HG03457 (cell line): ENCODE measurements at regions not wholly inside any gene's neighbourhood (a gene's known extent, or its start where the extent isn't known, plus 50 kb on each side); places are given as distances from the start of the nearest gene placed in this dataset.
"Not testable (repeated sequence)": the region's sequence is repeated elsewhere in the genome, so short reads cannot be mapped to it uniquely, and the experiment has no call there.

Experiments
- ATAC-seq: cut with Tn5 transposase; IDR thresholded peaks from one replicate; pipeline ENCODE4 v1.9.1; 2021; ENCODE audit warnings: moderate number of reproducible peaks; ENCODE audit not compliant: unreplicated experiment

DNA sequence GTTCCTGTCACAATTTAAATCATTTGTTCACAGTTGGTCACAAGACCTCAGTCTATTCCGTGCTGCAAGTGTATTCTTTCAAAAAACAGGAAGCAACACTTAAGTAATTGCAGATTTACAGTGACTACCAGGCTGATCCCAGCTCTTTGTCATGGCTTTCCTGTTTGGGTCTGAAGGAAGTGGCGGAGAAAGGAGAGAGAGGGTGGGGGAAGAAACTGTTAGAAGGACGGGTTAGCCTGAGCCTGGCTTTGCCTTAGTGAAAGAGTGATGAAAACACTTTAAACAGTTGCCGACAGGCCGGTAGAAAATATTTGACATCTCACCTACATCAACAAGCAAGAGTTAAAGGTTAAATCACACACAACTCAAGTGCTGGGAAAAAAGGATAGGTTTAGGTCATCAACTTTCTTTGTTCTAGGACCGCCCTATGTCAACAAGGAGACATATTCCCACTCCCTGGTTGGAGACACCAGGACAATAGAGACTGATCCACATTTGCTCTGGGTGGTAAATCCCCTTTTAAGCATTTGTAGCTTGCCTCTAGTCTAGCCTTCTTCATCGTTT lies 102.2 kb upstream of the DAB2 start:
- no peak for ATAC-seq

DNA sequence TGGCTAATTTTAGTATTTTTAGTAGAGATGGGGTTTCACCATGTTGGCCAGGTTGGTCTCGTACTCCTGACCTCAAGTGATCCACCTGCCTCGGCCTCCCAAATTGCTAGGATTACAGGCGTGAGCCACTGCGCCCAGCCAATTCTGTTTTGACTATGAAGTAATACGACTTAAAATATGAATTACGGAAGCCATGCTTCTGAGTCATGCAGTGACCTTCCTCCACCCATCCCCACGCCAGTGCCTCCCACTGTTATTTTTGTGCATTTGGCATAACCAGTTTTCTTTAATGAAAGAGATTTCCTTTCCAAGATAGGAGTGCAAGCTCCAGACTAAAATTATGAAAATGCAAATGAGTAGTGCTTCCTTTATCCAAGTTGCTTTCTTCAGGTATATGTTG lies 101.0 kb upstream of the DAB2 start:
- ATAC-seq, result not testable (repeated sequence)

DNA sequence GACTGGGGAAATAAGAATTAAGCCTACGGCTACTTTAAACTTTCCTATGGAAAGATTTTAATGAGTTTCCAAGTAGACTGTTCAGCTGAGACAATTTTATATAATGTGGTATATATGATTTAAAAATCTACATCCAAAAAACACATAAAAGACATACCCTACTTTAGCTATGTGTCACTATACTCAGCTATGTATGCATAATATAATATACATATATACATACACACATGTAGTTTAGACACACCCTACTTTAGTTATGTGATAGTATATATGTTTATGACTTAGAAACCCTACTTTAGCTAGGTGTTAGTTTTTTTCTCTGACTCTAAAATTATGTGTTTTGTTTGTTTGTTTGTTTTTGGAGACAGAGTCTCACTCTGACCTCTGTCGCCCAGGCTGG lies 100.5 kb upstream of the DAB2 start:
- no peak for ATAC-seq

DNA sequence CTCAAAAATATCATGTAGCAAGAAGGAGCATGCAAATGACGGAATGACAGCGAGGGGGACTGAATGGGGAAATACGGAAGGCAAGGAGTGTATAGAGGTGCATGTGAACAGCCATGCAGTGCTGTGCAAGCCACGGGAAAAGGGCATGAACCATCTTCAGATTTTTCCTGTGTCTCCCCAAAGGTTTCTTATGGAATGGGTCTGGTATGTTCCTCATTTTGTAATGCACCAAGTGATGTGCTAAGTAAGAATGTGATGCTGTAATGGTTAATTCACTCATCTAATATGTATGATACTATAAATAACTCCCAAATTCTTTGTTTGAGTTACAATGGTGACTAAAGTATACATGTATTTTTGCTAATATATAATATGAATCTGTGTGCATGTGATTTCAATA lies 99.0 kb upstream of the DAB2 start:
- ATAC-seq, result no peak

DNA sequence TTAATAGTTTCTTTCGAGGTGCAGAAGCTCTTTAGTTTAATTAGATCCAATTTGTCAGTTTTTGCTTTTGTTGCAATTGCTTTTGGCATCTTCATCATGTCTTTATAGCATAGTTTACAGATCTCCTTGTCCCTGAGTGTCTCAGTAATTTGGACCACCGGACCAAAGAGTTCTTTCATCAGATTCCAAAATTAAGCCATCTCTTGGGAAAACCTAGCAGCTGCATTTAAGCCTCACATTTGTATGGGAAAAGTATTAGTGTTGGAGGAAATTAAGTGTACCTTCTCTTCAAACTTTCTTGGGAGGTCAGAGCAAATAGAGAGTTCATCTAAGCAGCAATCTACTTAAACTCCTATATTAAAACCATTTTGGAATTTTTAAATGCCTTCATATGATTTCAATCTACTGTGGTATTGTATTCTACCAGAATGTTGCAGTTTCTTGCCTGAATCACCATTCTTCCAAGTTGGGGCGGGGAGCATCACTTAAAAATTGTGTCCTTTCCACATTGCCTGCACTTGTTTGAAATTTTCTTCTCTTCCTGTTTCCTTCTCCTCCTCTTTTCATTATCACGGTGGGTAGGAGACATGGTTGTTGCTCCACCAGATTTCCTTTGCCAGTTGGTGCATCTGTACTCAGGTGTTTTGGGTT lies 97.3 kb upstream of the DAB2 start:
- no peak for ATAC-seq

DNA sequence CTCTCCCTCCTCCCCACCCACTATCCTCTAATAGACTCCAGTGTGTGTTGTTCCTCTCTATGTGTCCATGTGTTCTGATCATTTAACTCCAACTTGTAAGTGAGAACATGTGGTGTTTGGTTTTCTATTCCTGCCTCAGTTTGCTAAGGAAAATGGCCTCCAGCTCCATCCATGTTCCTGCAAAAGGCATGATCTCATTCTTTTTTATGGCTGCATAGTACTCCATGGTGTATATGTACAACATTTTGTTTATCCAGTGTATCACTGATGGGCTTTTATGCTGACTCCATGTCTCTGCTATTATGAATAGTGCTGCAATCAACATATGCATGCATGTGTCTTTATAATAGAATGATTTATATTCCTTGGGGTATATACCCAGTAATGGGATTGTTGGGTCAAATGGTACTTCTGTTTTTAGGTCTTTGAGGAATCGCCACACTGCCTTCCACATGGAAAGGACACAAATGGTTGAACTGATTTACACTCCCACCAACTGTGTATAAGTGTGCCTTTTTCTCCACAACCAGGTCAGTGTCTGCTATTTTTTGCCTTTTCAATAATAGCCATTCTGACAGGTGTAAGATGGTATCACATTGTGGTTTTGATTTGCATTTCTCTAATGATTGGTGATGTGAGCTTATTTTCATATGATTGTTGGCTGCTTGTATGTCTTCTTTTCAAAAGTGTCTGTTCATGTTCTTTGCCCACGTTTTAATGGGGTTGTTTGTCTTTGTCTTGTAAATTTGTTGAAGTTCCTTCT lies 96.5 kb upstream of the DAB2 start:
- no peak for ATAC-seq

DNA sequence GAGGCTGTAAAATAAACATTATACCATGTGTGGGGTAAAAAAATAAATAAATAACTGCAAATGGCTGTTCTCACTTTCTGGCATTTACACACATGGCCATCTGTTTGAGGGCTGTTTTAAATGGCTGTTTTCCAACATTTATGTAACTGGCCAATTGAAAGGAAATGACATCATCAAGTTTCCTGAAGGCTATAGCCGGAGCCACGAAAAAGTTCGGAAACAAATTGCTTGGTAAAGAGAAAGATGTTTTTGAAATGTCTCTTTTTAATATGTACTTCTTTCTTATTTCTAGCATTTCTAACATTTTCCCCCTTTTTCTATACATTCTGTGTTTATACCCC lies 95.4 kb upstream of the DAB2 start:
- ATAC-seq, result no peak

DNA sequence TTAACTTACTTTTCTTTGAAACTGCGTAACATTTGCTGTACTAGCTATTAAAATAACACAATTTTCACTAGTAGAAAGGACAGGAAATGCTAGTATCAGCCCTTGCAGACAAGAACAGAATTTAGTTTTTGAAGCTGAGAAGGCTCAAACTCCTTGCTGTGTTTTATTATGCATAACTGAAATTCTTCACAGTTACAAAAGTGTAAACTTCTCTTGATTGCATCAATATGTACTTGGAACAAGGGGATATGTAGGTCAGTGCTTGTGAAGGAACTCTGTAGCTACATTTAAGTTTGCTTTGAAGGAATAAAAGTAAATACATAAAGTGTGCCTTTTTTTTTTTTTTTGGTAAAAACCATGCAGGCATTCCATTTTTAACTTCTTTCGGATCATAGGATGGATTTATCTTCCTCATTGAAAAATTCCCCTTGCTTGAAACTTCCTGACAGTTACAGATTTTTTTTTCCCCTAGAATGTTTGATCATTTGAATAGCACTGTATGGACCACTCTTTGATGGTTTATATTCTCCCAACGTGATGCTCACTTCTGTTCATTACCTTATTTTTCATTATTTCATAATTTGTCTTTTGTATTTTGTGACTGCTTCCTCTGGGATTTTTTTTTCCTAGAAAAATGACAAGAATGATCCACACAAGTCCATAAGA lies 94.9 kb upstream of the DAB2 start:
- ATAC-seq, result no peak

DNA sequence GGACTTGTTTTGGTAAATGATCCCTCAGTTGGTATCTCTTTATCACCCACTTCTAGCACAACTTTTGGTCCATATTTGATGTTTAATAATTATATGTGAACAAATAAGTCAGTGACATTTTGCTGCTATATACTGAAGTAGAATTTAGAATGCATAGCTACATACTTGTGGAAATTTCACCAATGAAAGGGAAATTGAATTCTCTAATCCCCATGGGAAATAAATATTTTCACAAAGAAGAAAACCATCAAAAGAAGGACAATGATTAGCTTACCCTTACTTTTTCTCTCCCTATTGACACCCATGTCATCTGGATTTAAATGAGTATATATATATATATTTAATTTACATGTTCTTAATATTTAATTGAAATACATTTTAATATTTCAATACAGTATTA lies 94.3 kb upstream of the DAB2 start:
- ATAC-seq, result no peak

DNA sequence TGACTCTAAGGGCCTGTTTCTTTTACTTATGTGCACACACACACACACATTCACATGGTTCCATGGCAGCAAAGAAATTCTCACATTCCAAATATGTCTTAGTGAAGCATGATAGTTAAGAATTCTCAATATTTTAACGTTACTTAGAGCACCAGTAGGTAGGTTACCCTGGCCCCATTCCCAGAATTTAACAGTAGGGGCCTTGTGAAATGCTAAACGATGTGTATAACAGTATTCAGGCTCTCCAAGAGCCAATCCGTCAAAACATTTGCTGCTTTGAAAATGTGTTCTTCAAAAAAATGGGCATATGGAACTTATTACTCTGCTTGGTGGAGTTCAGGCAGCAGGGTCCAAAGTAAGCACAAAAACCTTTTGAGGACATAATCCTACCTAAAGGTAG lies 93.7 kb upstream of the DAB2 start:
- no peak for ATAC-seq

DNA sequence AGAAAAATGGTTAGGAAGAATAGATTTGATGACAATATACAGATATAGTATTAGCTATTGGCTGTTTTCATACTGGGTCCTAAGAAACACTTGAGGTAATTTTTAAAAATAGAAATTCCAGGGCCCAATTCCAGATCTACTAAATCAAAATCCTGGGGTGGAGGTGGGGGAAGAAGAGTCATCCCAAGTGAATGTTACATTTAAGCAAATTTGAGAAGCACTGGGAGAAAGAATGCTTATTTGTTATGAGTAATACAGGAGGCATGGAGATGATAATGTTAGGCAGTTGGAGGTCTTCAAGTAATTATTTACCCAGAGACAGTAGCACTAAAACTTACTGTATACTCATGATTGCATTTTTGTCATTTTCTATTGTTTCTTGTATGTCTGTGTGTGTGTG lies 93.0 kb upstream of the DAB2 start:
- no peak for ATAC-seq

DNA sequence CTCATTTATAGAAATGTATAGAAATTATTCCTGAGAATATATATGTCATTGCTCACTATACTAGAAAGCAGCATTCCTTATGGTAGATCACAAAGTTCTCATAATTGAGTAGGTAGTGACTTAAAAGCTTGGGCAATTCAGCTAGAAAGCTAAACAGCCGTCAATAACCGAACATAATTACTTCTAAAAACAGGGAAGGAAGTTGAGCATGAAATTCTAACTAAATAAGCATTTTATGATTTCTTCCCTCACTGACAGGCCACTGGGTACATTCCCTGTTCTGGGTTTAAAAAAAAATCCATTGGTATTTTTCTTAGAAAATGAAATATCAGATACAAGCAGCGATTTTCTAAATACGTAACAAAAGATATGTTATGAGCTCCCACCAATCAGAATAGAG lies 91.1 kb upstream of the DAB2 start:
- ATAC-seq, result no peak

DNA sequence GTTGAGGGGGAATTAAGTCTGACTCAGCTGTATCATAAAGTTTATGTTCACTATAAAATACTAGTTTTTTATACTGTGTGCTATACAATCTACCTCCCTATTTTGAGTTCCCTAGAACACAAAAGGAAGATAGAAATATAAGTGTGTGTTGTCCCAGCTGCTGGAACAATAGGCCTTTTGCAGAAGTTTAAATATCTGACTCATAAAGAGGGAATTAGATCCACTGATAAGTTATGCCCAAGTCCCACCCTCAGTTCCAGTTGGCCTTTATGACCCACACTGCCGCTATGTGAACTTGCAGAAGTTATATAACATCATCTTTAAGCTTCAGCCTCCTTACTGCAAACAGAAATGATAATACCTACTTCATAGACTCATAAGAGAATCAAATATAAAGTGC lies 88.5 kb upstream of the DAB2 start:
- no peak for ATAC-seq

DNA sequence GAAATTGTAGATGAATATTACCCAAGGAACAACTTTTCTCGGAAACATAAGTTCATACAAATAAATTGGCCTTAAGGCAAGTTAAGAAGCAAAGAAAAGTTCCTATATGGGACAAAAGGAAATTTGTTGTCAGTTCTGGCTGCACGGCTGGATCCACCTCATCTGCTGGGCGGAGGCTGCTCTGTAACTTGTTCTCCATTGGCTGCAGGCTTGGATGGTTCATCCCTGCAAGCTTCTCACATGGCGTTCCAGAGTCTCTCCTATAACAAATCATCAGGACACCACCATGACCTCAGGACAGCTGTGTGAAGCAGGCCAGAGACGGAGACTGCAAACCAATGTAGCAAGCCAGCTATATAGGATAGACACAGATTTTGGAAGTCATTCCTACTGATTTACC lies 81.4 kb upstream of the DAB2 start:
- no peak for ATAC-seq

DNA sequence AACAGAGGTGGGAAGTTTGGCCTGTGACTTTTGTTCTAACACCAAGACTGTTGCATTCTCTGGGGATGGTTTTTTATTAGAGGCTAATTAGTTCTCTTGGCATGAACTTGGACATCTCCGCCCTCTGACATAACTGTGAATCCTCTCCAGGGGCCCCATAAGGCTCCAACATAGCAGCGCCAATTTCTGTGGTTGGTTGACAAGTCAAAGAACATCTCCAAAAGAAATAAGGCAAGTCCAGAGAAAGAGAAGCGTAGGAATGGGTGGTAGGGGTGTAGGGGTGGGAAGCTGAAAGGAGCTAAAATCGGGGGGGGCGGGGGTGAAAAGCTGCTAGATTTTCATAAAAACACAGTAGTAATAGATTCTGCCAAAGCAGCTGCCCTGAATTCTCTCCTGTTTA lies 81.0 kb upstream of the DAB2 start:
- ATAC-seq, result no peak

DNA sequence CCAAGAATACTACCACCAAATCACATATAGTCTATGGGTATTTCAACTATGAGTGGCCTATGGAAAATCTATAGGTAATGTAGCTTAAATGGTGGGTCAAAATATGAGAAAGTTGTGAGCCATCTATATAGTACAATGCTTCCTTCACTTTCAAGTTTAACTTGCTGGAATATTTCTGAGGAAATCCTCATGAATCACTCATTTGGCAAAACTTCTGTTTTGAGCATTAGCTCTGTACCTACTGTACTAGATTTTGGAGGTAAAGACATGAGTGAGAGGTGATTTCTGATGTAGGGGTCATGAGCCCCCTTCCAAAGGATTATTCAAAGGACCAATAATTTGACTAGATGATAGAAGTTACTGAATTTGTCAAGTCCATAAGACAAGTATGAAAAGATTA lies 80.6 kb upstream of the DAB2 start:
- ATAC-seq, result no peak

DNA sequence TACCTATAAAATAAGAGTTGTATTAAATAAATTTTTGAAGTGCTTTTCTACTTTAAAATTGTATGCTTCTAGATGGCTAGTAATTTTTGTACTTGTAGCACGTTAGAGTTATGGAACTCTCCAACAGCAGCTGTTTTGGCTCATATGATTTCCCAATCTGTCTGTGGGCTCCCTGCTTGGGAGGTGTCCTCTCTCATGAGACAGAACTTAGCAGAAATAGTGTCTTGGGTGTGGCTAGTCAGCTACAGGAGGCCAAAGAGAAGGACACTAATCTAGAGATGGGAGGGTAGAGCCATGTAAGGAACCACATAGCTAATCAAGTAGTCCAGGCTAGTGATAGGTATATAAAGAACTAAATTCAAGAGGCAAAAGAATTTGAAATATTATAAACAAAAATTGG lies 78.4 kb upstream of the DAB2 start:
- no peak for ATAC-seq

DNA sequence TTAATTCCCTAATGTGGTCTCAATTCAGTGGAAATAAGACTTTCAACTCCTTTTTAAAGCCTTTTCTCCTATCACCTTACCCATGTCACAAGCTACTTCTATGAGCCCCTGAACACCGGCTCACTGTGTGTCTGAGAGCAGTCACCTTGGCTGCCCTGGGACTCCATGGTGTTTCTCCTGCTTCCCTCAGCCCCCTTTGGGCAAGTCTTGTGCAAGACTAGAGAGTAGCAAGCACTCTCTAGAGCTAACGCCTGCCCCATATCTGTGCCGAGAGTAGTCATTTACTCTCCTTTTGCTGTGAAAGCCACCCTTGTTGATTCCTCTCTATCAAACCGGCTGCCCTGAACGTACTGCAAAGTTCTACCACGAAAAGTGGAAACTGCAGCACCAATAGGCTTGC lies 77.9 kb upstream of the DAB2 start:
- no peak for ATAC-seq

DNA sequence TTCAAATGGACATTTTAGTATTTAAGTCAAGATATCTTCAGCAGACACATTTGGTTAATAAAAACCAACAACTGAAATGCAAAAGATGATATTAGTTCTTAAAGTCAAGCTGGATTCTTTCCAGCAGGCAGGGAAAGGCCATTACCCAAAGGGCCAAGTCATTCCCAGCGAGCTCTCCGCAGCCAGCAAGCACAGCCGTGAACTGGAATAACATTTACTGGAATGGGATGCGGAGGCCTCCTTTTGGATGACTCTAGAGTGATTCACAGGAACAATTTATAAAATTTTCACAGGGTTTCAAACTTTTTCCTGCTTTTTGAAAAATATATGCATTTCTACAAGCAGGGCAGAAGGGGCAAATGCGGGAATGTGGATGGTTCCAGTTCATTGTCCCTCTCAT lies 76.6 kb upstream of the DAB2 start:
- ATAC-seq, result no peak

DNA sequence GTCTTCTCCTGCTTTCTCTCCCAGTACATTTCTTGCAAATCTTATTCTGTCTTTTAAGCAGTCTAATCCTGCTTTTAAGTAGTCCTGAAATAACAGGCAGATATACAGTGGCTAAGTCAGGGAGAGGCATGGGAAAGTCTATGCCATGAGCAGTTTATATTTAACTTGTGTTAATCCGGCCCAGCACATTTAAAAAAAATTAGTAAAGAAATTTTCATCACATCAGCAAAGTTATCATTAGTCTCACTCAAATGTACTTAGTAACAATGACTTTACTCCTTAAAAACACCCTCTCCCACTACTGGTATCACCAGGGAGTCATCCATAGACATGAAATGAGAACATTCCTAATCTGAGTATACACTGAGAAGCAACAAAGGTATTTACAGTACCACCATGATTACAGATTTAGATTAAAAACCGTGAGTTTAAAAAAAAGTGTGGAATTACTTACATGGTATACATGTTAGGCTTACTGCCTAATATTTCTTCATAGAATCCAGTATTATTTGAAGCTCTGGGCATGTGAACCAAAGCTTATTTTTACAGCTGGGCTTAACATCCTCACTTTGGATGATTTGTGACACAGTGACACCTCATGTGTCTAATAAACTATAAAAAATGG lies 75.9 kb upstream of the DAB2 start:
- no peak for ATAC-seq

DNA sequence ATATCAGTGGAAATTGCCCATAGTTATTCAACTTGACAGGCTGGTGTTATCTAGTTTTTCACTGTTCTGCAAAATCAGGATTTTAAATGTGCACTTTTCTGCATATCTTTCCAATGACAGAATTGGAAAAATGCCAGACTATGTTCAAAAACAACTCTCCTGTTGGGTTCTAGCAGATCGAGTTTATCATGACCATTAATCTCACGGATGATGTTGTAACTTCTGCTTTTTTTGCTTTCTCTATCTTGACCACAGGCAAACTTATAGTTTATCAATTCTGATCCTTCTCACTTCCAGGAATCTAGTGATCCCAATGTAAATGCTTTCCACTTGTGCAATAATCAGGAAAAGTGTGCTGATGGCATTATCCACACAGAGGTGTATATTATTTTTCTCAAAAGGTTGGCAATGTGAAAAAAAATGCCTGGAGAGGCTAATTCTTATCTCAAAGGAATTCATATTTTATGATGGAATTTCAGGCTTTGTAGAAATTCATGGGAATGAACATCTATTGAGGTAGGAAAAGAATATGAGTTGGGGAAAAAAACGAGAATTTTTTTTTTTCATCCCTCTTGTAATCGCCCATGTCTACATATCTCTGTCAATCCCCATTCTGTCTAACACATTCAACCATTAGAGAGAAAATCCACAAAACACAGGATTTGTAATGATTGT lies 73.6 kb upstream of the DAB2 start:
- no peak for ATAC-seq
